A673 (cell line): ENCODE measurements at regions not wholly inside any gene's neighbourhood (a gene's known extent, or its start where the extent isn't known, plus 50 kb on each side); places are given as distances from the start of the nearest gene placed in this dataset.

Experiments used
- BruUV-seq: library from RNA; stranded (reverse); fragments of 400-500 nt; replicated peaks from 2 replicates; lab custom pipeline; 2021; lab: Mats Ljungman, UMichigan
- CTCF ChIA-PET: fragments of 300-600 bp; sonication (Branson Sonifier 250); formaldehyde crosslinking; loops from one replicate; lab custom pipeline; 2022; ENCODE audit warnings: antibody characterized with exemption; lab: Charles Lee
- POLR2A ChIA-PET: fragments of 300-600 bp; sonication (Branson Sonifier 250); formaldehyde crosslinking; loops from one replicate; lab custom pipeline; 2022; ENCODE audit warnings: antibody characterized with exemption; ENCODE audit not compliant: low non-redundant PET; lab: Charles Lee
- DNase-seq: peaks from one replicate; pipeline ENCODE4 v3.0.0-alpha.2; 2015; ENCODE audit warnings: low spot score
- H3K27ac ChIP-seq: fragments of 200-600 bp; sonication (generic); 2 replicates; pipeline ENCODE4 v1.5.1; 2016; ENCODE audit warnings: mixed run types, low read depth, mild to moderate bottlenecking, mixed read lengths, antibody characterized with exemption, low read length; ENCODE audit not compliant: poor library complexity, severe bottlenecking
- H3K27me3 ChIP-seq: fragments of 200-600 bp; sonication (generic); replicated peaks from 2 replicates; pipeline ENCODE4 v1.6.1; 2017; ENCODE audit warnings: mixed run types, low read depth, mild to moderate bottlenecking, mixed read lengths, antibody characterized with exemption, low read length; ENCODE audit not compliant: insufficient read depth, poor library complexity
- H3K36me3 ChIP-seq: fragments of 200-600 bp; sonication (generic); 2 replicates; pipeline ENCODE4 v1.6.1; 2016; ENCODE audit warnings: mixed run types, mild to moderate bottlenecking, mixed read lengths, antibody characterized with exemption, low read length; ENCODE audit not compliant: insufficient read depth, poor library complexity, severe bottlenecking
- H3K4me1 ChIP-seq: fragments of 200-600 bp; sonication (generic); 2 replicates; pipeline ENCODE4 v1.6.1; 2017; ENCODE audit warnings: mixed run types, mild to moderate bottlenecking, mixed read lengths, antibody characterized with exemption, low read length; ENCODE audit not compliant: insufficient read depth, poor library complexity, severe bottlenecking
- H3K4me3 ChIP-seq: fragments of 200-600 bp; sonication (generic); 2 replicates; pipeline ENCODE4 v1.5.1; 2016; ENCODE audit warnings: low read depth, mixed run types, mild to moderate bottlenecking, mixed read lengths, low read length; ENCODE audit not compliant: poor library complexity, severe bottlenecking
- H3K9me3 ChIP-seq: fragments of 200-600 bp; sonication (generic); 2 replicates; pipeline ENCODE4 v1.6.1; 2016; ENCODE audit warnings: mixed run types, low read depth, mild to moderate bottlenecking, mixed read lengths, antibody characterized with exemption, low read length; ENCODE audit not compliant: poor library complexity, severe bottlenecking
- CTCF ChIP-seq: fragments of 300-800, 200-600 bp; sonication (generic); conservative IDR thresholded peaks from 2 replicates; pipeline ENCODE4 v1.5.1; 2017; ENCODE audit warnings: low read depth, mild to moderate bottlenecking, antibody characterized with exemption, low read length, moderate library complexity, mixed read lengths
- EZH2 ChIP-seq: fragments of 200-600 bp; sonication (generic); IDR thresholded peaks from 2 replicates; pipeline ENCODE4 v1.6.1; 2017; ENCODE audit warnings: borderline replicate concordance, low read depth, mild to moderate bottlenecking, mixed read lengths, antibody characterized with exemption, low read length; ENCODE audit not compliant: poor library complexity, severe bottlenecking
- intact Hi-C: fragments of 100-400 bp; cut with micrococcal nuclease; formaldehyde crosslinking; loops from one replicate; pipeline ENCODE4 v1.10.0; 2022; ENCODE audit not compliant: unreplicated experiment

GRCh38 chr4:74642006-74642405 lies 152.3 kb downstream of the BTC start:
- ChIA-PET POLR2A (no interaction called here), CTCF (no interaction called here)
- Histone ChIP-seq H3K9me3 (no peaks in the 10 kb centered on the region), H3K36me3 (no peaks in the 10 kb centered on the region), H3K27ac (no peak overlapping the region), H3K4me1 (no peaks in the 10 kb centered on the region), H3K4me3 (no peak overlapping the region), H3K27me3 (no peaks in the 10 kb centered on the region)
- BruUV-seq, result no TSS peak
- no peak for DNase-seq
- intact Hi-C loops, result no loop called here
- TF ChIP-seq EZH2, result no peak
- TF ChIP-seq CTCF, result no peak

- POLR2A ChIA-PET, result no interaction called here
Observed at GRCh38 chr4:74649193-74649592, 145.1 kb downstream of the BTC start.

GRCh38 chr4:74651198-74651597 lies 143.1 kb downstream of the BTC start:
- no TSS peak for BruUV-seq
- intact Hi-C loops, result no loop called here
- no peaks in the 10 kb centered on the region for H3K36me3 ChIP-seq
- H3K4me1 ChIP-seq, result no peaks in the 10 kb centered on the region
- no peaks in the 10 kb centered on the region for H3K27me3 ChIP-seq
- ChIA-PET CTCF (no interaction called here), POLR2A (no interaction called here)
- no peak overlapping the region for H3K27ac ChIP-seq
- no peak overlapping the region for H3K4me3 ChIP-seq
- DNase-seq, result no peak
- H3K9me3 ChIP-seq, result no peaks in the 10 kb centered on the region
- TF ChIP-seq CTCF (no peak), EZH2 (no peak)

More at GRCh38 chr4:74649193-74649592, 145.1 kb downstream of the BTC start:
- Histone ChIP-seq H3K27me3 (no peaks in the 10 kb centered on the region), H3K27ac (no peak overlapping the region), H3K36me3 (no peaks in the 10 kb centered on the region), H3K4me1 (no peaks in the 10 kb centered on the region), H3K4me3 (no peak overlapping the region), H3K9me3 (no peaks in the 10 kb centered on the region)
- CTCF ChIA-PET, result interaction anchor here (0.5 kb wide), 1 partner anchor 1199 kb away, joined by 3 read pairs; no protein-coding TSS in a partner anchor
- TF ChIP-seq EZH2, result no peak
- no peak for TF ChIP-seq CTCF
- intact Hi-C loops, result no loop called here
- no peak for DNase-seq
- no TSS peak for BruUV-seq
